ENCODE measurements at regions not wholly inside any gene's neighbourhood (a gene's known extent, or its start where the extent isn't known, plus 50 kb on each side); places are given as distances from the start of the nearest gene placed in this dataset.
A peak's percentile ranks its signal among the peaks of the same experiment; 100 is the strongest.

DNA sequence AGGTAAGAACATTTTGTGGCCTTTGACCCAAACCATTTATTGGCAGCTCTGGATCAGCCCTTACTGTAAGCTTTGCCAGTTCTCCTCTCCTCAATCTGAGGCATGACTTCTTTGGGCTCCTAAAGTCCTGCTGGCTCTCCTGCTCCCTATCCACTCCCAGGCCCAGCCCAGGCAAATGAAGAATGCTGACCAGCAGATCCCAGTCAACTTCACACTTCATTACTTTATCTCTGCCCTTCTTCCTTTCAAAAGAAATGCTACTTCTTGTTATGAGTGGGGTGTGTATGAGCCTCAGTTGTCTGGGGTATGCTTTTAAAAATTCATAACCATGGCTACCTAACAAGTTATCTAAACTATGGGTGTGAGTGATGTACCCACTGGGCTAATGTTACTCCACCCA lies 479.6 kb downstream of the ACTL7B start:
- intact Hi-C loops (cut with micrococcal nuclease): no loop called here
- ChIA-PET POLR2A (no interaction called here), CTCF (no interaction called here)
- Mint-ChIP-seq H3K36me3 (ENCODE audit: insufficient read depth, unreplicated experiment) (no peaks in the 10 kb centered on the region), H3K27me3 (ENCODE audit: insufficient read depth, unreplicated experiment) (no peaks in the 10 kb centered on the region), H3K27ac (ENCODE audit: low read depth, unreplicated experiment) (no peak overlapping the region), H3K4me3 (ENCODE audit: unreplicated experiment) (no peak overlapping the region), H3K4me1 (ENCODE audit: insufficient read depth, unreplicated experiment) (peaks cover 16% of the 10 kb centered on the region), H3K9me3 (ENCODE audit: unreplicated experiment) (no peaks in the 10 kb centered on the region)
- TF ChIP-seq, protein P1, sequence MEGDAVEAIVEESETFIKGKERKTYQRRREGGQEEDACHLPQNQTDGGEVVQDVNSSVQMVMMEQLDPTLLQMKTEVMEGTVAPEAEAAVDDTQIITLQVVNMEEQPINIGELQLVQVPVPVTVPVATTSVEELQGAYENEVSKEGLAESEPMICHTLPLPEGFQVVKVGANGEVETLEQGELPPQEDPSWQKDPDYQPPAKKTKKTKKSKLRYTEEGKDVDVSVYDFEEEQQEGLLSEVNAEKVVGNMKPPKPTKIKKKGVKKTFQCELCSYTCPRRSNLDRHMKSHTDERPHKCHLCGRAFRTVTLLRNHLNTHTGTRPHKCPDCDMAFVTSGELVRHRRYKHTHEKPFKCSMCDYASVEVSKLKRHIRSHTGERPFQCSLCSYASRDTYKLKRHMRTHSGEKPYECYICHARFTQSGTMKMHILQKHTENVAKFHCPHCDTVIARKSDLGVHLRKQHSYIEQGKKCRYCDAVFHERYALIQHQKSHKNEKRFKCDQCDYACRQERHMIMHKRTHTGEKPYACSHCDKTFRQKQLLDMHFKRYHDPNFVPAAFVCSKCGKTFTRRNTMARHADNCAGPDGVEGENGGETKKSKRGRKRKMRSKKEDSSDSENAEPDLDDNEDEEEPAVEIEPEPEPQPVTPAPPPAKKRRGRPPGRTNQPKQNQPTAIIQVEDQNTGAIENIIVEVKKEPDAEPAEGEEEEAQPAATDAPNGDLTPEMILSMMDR (IDR thresholded peaks at IDR 0.05; ENCODE audit: unreplicated experiment): no peak
- DNase-seq (ENCODE audit: unreplicated experiment): no peak
- no TSS peak for BruUV-seq (replicated peaks)

DNA sequence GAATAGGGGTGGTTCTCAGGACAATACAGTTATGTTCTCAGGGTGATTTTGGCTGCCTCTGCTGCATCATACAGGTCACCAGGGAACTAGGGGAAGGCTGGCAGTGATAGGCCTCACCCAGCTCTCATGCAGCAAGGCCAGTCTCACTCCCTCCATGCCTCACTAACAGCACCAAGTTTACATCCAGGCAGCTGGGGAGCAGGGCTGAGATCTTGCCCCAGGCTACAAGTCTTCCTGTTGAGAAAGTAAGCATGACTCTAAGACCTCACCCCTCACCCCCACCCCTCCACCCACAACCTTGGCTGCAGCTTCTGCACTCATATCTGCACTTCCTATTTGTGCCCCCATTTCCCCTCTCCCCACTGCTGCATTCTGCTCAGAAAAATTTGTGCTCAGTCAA lies 481.2 kb downstream of the ACTL7B start:
- TF ChIP-seq, protein P1 (IDR thresholded peaks at IDR 0.05; ENCODE audit: unreplicated experiment): no peak
- ChIA-PET POLR2A (no interaction called here), CTCF (no interaction called here)
- intact Hi-C loops (cut with micrococcal nuclease): no loop called here
- H3K4me1 Mint-ChIP-seq (ENCODE audit: insufficient read depth, unreplicated experiment): peaks cover 16% of the 10 kb centered on the region
- H3K27me3 Mint-ChIP-seq (ENCODE audit: insufficient read depth, unreplicated experiment): no peaks in the 10 kb centered on the region
- H3K9me3 Mint-ChIP-seq (ENCODE audit: unreplicated experiment): no peaks in the 10 kb centered on the region
- BruUV-seq (replicated peaks): no TSS peak
- no peaks in the 10 kb centered on the region for H3K36me3 Mint-ChIP-seq (ENCODE audit: insufficient read depth, unreplicated experiment)
- peak overlapping the region; percentile 61 for H3K27ac Mint-ChIP-seq (ENCODE audit: low read depth, unreplicated experiment)
- no peak overlapping the region for H3K4me3 Mint-ChIP-seq (ENCODE audit: unreplicated experiment)
- peak; percentile 50 for DNase-seq (ENCODE audit: unreplicated experiment)

DNA sequence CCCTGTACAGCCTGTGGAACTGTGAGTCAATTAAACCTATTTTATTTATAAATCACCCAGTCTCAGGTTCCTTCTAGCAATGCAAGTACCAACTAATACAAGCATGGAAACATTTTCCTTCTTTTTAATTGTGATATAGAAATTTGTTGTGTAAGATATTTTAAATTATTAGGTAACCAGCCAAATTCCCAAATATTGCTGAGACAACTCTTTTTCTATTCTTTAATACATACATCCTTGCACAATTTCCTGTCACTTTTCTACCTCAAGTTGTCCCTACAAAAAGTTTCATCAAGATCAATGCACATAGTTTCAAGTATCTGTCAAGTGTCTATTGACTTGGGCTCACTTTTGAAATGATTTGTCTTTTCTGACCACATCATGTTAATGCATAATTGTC lies 488.6 kb downstream of the ACTL7B start:
- BruUV-seq (replicated peaks): no TSS peak
- Mint-ChIP-seq H3K4me3 (ENCODE audit: unreplicated experiment) (no peak overlapping the region), H3K27ac (ENCODE audit: low read depth, unreplicated experiment) (no peak overlapping the region), H3K4me1 (ENCODE audit: insufficient read depth, unreplicated experiment) (no peaks in the 10 kb centered on the region), H3K27me3 (ENCODE audit: insufficient read depth, unreplicated experiment) (no peaks in the 10 kb centered on the region), H3K36me3 (ENCODE audit: insufficient read depth, unreplicated experiment) (no peaks in the 10 kb centered on the region), H3K9me3 (ENCODE audit: unreplicated experiment) (no peaks in the 10 kb centered on the region)
- intact Hi-C loops (cut with micrococcal nuclease): no loop called here
- ChIA-PET POLR2A (no interaction called here), CTCF (no interaction called here)
- no peak for DNase-seq (ENCODE audit: unreplicated experiment)
- TF ChIP-seq, protein P1 (IDR thresholded peaks at IDR 0.05; ENCODE audit: unreplicated experiment): no peak

DNA sequence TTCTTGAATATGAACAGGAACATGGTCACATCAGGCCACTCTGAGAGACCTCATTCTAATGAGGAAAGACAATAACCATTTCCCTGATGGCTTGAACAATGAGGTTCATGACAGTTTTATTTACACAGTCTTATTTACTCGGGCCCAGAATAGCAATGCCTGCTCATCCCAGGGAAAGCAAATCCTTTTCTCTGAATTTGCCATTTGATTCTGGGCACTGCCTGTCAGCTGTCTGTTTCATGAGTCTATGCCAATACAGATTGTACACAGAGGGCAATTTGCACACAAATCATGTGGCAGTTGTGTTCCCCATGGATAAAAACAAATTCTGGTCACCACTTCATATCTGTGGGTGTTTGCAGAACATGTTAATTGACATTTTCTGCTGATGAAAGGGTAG lies 492.5 kb downstream of the ACTL7B start:
- POLR2A ChIA-PET: no interaction called here
- TF ChIP-seq, protein P1 (IDR thresholded peaks at IDR 0.05; ENCODE audit: unreplicated experiment): no peak
- Mint-ChIP-seq H3K9me3 (ENCODE audit: unreplicated experiment) (no peaks in the 10 kb centered on the region), H3K27me3 (ENCODE audit: insufficient read depth, unreplicated experiment) (no peaks in the 10 kb centered on the region), H3K36me3 (ENCODE audit: insufficient read depth, unreplicated experiment) (no peaks in the 10 kb centered on the region), H3K4me1 (ENCODE audit: insufficient read depth, unreplicated experiment) (no peaks in the 10 kb centered on the region), H3K27ac (ENCODE audit: low read depth, unreplicated experiment) (no peak overlapping the region), H3K4me3 (ENCODE audit: unreplicated experiment) (no peak overlapping the region)
- DNase-seq (ENCODE audit: unreplicated experiment): no peak
- BruUV-seq (replicated peaks): no TSS peak
- CTCF ChIA-PET: no interaction called here
- intact Hi-C loops (cut with micrococcal nuclease): no loop called here
